ENCODE measurements at regions not wholly inside any gene's neighbourhood (a gene's known extent, or its start where the extent isn't known, plus 50 kb on each side); places are given as distances from the start of the nearest gene placed in this dataset.

DNA sequence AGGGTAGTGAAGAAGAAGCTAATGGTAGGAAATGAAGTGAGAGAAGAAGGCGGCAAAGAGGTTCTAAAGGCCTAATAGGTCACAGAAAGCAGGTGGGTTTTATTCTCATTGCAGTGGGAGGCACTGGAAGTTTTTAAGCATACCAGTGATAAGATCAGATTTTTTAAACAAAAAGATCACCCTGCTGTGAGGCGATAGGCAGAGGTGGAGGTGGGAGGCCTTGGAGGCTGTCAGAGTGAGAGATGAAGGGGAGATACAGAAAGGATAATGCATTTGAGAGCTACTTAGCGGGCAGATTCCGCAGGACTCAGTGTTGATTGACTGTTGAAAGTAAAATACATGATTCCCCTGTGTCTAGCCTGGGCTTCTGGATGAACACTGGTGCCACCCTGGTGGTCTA is 116.7 kb upstream of the FRY start:
- DNase-seq = no peak
- no peaks in the 10 kb centered on the region for H3K36me3 ChIP-seq
- no peak overlapping the region for H3K4me3 ChIP-seq
- WGBS, 3 donors = 93 to 99% (median 96%) methylated on average over 4 of the region's 4 CpGs
- no peak for TF ChIP-seq POLR2A (IDR thresholded peaks at IDR 0.05)
- TF ChIP-seq EP300 (IDR thresholded peaks at IDR 0.05) = no peak
- TF ChIP-seq CTCF (IDR thresholded peaks at IDR 0.05) = no peak
- no peak overlapping the region for H3K27ac ChIP-seq
- no peaks in the 10 kb centered on the region for H3K4me1 ChIP-seq (ENCODE audit: insufficient read depth)
- H3K27me3 ChIP-seq = no peaks in the 10 kb centered on the region
- H3K9me3 ChIP-seq = no peaks in the 10 kb centered on the region
- intact Hi-C loops (cut with DNase I) = loop anchor here in 2 of 4 donors (10.0 kb wide), 2 partner anchors 80 to 400 kb away; partner anchors contain the start of genes BRCA2 (in 1 of the 2) and ZAR1L (in 1 of the 2)

- TF ChIP-seq POLR2A (IDR thresholded peaks at IDR 0.05) (no peak), CTCF (IDR thresholded peaks at IDR 0.05) (no peak), EP300 (IDR thresholded peaks at IDR 0.05) (no peak)
- no peak overlapping the region for H3K4me3 ChIP-seq
- 76 to 86% (median 85%) methylated on average over 2 of the region's 2 CpGs for WGBS, 3 donors
- no peaks in the 10 kb centered on the region for H3K9me3 ChIP-seq
- H3K27ac ChIP-seq = no peak overlapping the region
- DNase-seq = no peak
- intact Hi-C loops (cut with DNase I) = loop anchor here in 2 of 4 donors (10.0 kb wide), 2 partner anchors 76 to 396 kb away; partner anchors contain the start of genes BRCA2 (in 1 of the 2) and ZAR1L (in 1 of the 2)
- no peaks in the 10 kb centered on the region for H3K4me1 ChIP-seq (ENCODE audit: insufficient read depth)
- no peaks in the 10 kb centered on the region for H3K27me3 ChIP-seq
- no peaks in the 10 kb centered on the region for H3K36me3 ChIP-seq
Observed at GRCh38 chr13:31918707-31919106, 112.9 kb upstream of the FRY start.

DNA sequence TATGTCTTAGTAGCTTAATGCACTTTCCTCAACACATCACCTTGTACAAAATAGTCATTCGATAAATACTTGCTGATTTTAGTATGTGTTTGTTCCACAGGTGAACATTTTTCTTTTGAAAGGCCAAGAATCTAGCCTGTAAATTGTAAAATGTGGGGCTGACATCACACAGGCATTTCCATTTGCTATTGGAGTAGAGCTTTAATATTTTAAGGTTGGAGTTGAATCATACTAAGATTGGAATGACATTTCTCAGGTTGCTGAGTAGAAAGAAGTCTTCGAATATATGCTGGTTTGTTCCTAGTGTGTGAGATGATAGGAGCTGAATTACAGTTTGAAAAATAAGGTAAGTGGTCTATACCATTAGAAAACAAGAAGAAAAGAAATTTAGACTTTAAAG is 112.3 kb upstream of the FRY start:
- no peaks in the 10 kb centered on the region for H3K9me3 ChIP-seq
- H3K36me3 ChIP-seq = no peaks in the 10 kb centered on the region
- no peak overlapping the region for H3K27ac ChIP-seq
- no peaks in the 10 kb centered on the region for H3K27me3 ChIP-seq
- TF ChIP-seq EP300 (IDR thresholded peaks at IDR 0.05) (no peak), CTCF (IDR thresholded peaks at IDR 0.05) (no peak), POLR2A (IDR thresholded peaks at IDR 0.05) (no peak)
- WGBS, 3 donors = 89 to 92% (median 91%) methylated on average over 2 of the region's 2 CpGs
- intact Hi-C loops (cut with DNase I) = loop anchor here in 2 of 4 donors (10.0 kb wide), 2 partner anchors 76 to 396 kb away; partner anchors contain the start of genes BRCA2 (in 1 of the 2) and ZAR1L (in 1 of the 2)
- H3K4me3 ChIP-seq = no peak overlapping the region
- no peaks in the 10 kb centered on the region for H3K4me1 ChIP-seq (ENCODE audit: insufficient read depth)
- no peak for DNase-seq

DNA sequence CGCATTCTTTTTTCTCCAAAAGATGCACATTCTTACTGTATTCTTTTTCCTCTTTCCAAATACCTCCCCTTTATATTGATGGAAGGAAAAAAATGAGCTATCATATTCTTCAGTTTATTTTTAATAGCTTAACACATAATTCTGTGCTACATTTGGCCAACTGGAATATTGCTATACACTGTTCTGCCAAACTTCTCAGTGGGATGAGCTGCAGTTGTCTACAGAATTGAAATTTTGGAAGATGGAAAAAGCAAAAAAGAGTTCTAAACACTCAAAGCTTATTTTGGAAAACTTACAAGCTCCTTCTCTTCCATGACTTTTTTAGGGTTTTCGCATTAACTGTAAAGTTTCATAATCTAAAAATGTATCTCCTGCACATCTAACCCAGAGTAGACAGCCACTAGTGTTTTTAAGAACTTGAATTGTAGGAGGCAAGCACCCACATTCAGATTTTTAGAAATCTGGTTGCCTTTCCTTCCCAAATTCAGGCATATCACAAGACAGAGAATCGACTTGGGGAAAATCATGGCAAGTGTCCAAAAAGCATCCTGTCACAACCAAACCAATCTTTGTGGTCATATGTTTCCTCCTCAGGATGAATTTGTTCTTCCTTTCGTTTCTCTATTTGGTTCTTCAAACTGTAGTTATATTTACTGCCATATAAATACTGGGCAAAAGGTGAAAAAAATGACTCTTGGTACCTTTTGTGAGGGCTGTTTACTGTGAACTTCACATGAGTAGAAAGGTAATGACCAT is 111.4 kb upstream of the FRY start:
- Histone ChIP-seq H3K27ac (no peak overlapping the region), H3K9me3 (no peaks in the 10 kb centered on the region), H3K36me3 (no peaks in the 10 kb centered on the region), H3K4me1 (ENCODE audit: insufficient read depth) (no peaks in the 10 kb centered on the region), H3K4me3 (no peak overlapping the region), H3K27me3 (no peaks in the 10 kb centered on the region)
- intact Hi-C loops (cut with DNase I) = loop anchor here in 2 of 4 donors (10.0 kb wide), 2 partner anchors 75 to 395 kb away; partner anchors contain the start of genes BRCA2 (in 1 of the 2) and ZAR1L (in 1 of the 2)
- WGBS, 3 donors = 39 to 54% (median 40%) methylated on average over 4 of the region's 4 CpGs
- no peak for DNase-seq
- TF ChIP-seq CTCF (IDR thresholded peaks at IDR 0.05) (no peak), EP300 (IDR thresholded peaks at IDR 0.05) (no peak), POLR2A (IDR thresholded peaks at IDR 0.05) (no peak)
